Adipocyte (in vitro differentiated cells): ENCODE measurements at regions not wholly inside any gene's neighbourhood (a gene's known extent, or its start where the extent isn't known, plus 50 kb on each side); places are given as distances from the start of the nearest gene placed in this dataset.

ENCODE experiments used
- DNase-seq: peaks from one replicate; pipeline ENCODE4 v3.0.0-alpha.2; 2015; ENCODE audit warnings: low read depth
- H3K27me3 ChIP-seq: replicated peaks from 2 replicates; pipeline ENCODE4 v1.7.0; 2013; ENCODE audit warnings: mild to moderate bottlenecking, low read length, moderate library complexity; ENCODE audit not compliant: control insufficient read depth, insufficient read depth
- H3K36me3 ChIP-seq: 2 replicates; pipeline ENCODE4 v1.7.0; 2013; ENCODE audit warnings: low read length, mild to moderate bottlenecking, moderate library complexity; ENCODE audit not compliant: control insufficient read depth, insufficient read depth, severe bottlenecking
- H3K4me1 ChIP-seq: 2 replicates; pipeline ENCODE4 v1.7.0; 2013; ENCODE audit warnings: mild to moderate bottlenecking, low read length, moderate library complexity; ENCODE audit not compliant: control insufficient read depth, insufficient read depth
- H3K4me3 ChIP-seq: 2 replicates; pipeline ENCODE4 v1.7.0; 2013; ENCODE audit warnings: mild to moderate bottlenecking, low read length, moderate library complexity
- H3K9ac ChIP-seq: 2 replicates; pipeline ENCODE4 v1.7.0; 2013; ENCODE audit warnings: mild to moderate bottlenecking, low read length, moderate library complexity
- H3K9me3 ChIP-seq: 2 replicates; pipeline ENCODE4 v1.7.0; 2013; ENCODE audit warnings: mild to moderate bottlenecking, low read length, moderate library complexity; ENCODE audit not compliant: control insufficient read depth

GRCh38 chr5:88542786-88543185 lies 274.1 kb upstream of the TMEM161B start:
- Histone ChIP-seq H3K27me3 (peaks cover 12% of the 10 kb centered on the region), H3K4me1 (no peaks in the 10 kb centered on the region), H3K9ac (no peak overlapping the region), H3K36me3 (no peaks in the 10 kb centered on the region), H3K4me3 (no peak overlapping the region), H3K9me3 (no peaks in the 10 kb centered on the region)
- DNase-seq, result no peak

- H3K36me3 ChIP-seq, result no peaks in the 10 kb centered on the region
- peaks cover 12% of the 10 kb centered on the region for H3K27me3 ChIP-seq
- no peak overlapping the region for H3K4me3 ChIP-seq
- H3K9ac ChIP-seq, result no peak overlapping the region
- H3K4me1 ChIP-seq, result no peaks in the 10 kb centered on the region
- no peak for DNase-seq
- no peaks in the 10 kb centered on the region for H3K9me3 ChIP-seq
Measured at GRCh38 chr5:88540471-88541115, 271.9 kb upstream of the TMEM161B start.

- DNase-seq, result no peak
- Histone ChIP-seq H3K36me3 (no peaks in the 10 kb centered on the region), H3K4me1 (no peaks in the 10 kb centered on the region), H3K4me3 (no peak overlapping the region), H3K27me3 (peaks cover 12% of the 10 kb centered on the region), H3K9ac (no peak overlapping the region), H3K9me3 (no peaks in the 10 kb centered on the region)
Measured at GRCh38 chr5:88539693-88540365, 271.2 kb upstream of the TMEM161B start.

GRCh38 chr5:88539026-88539425 lies 270.4 kb upstream of the TMEM161B start:
- no peaks in the 10 kb centered on the region for H3K9me3 ChIP-seq
- H3K36me3 ChIP-seq, result no peaks in the 10 kb centered on the region
- peaks cover 12% of the 10 kb centered on the region for H3K27me3 ChIP-seq
- DNase-seq, result no peak
- no peak overlapping the region for H3K4me3 ChIP-seq
- no peaks in the 10 kb centered on the region for H3K4me1 ChIP-seq
- no peak overlapping the region for H3K9ac ChIP-seq

- H3K9ac ChIP-seq, result no peak overlapping the region
- no peaks in the 10 kb centered on the region for H3K9me3 ChIP-seq
- no peaks in the 10 kb centered on the region for H3K36me3 ChIP-seq
- no peaks in the 10 kb centered on the region for H3K4me1 ChIP-seq
- peaks cover 12% of the 10 kb centered on the region for H3K27me3 ChIP-seq
- no peak overlapping the region for H3K4me3 ChIP-seq
- DNase-seq, result no peak
Measured at GRCh38 chr5:88536146-88536545, 267.5 kb upstream of the TMEM161B start.

GRCh38 chr5:88524941-88525340 lies 256.3 kb upstream of the TMEM161B start:
- Histone ChIP-seq H3K4me3 (no peak overlapping the region), H3K4me1 (no peaks in the 10 kb centered on the region), H3K9ac (no peak overlapping the region), H3K36me3 (no peaks in the 10 kb centered on the region), H3K27me3 (no peaks in the 10 kb centered on the region), H3K9me3 (no peaks in the 10 kb centered on the region)
- no peak for DNase-seq

GRCh38 chr5:88519066-88519465 lies 250.4 kb upstream of the TMEM161B start:
- no peaks in the 10 kb centered on the region for H3K4me1 ChIP-seq
- no peaks in the 10 kb centered on the region for H3K36me3 ChIP-seq
- DNase-seq, result no peak
- no peaks in the 10 kb centered on the region for H3K9me3 ChIP-seq
- H3K9ac ChIP-seq, result no peak overlapping the region
- H3K27me3 ChIP-seq, result no peaks in the 10 kb centered on the region
- H3K4me3 ChIP-seq, result no peak overlapping the region

- Histone ChIP-seq H3K9me3 (no peaks in the 10 kb centered on the region), H3K4me1 (no peaks in the 10 kb centered on the region), H3K9ac (no peak overlapping the region), H3K36me3 (no peaks in the 10 kb centered on the region), H3K27me3 (no peaks in the 10 kb centered on the region), H3K4me3 (no peak overlapping the region)
- no peak for DNase-seq
Measured at GRCh38 chr5:88518131-88519016, 249.7 kb upstream of the TMEM161B start.

- DNase-seq, result peak; percentile 3
- Histone ChIP-seq H3K27me3 (no peaks in the 10 kb centered on the region), H3K36me3 (no peaks in the 10 kb centered on the region), H3K9me3 (no peaks in the 10 kb centered on the region), H3K4me1 (no peaks in the 10 kb centered on the region), H3K9ac (no peak overlapping the region), H3K4me3 (no peak overlapping the region)
Measured at GRCh38 chr5:88515881-88516819, 247.5 kb upstream of the TMEM161B start.

- Histone ChIP-seq H3K36me3 (no peaks in the 10 kb centered on the region), H3K27me3 (no peaks in the 10 kb centered on the region), H3K4me3 (no peak overlapping the region), H3K9me3 (no peaks in the 10 kb centered on the region), H3K9ac (no peak overlapping the region), H3K4me1 (no peaks in the 10 kb centered on the region)
- no peak for DNase-seq
Measured at GRCh38 chr5:88515068-88515467, 246.4 kb upstream of the TMEM161B start.
